Neural cell (in vitro differentiated cells): ENCODE measurements at regions not wholly inside any gene's neighbourhood (a gene's known extent, or its start where the extent isn't known, plus 50 kb on each side); places are given as distances from the start of the nearest gene placed in this dataset.

Experiments used
- EP300 ChIP-seq: fragments of 450-650 bp; conservative IDR thresholded peaks from 2 replicates; pipeline ENCODE4 v1.6.1; 2014; ENCODE audit warnings: antibody characterized with exemption, mild to moderate bottlenecking, moderate library complexity; ENCODE audit not compliant: poor library complexity, severe bottlenecking
- MXI1 ChIP-seq: fragments of 450-650 bp; conservative IDR thresholded peaks from 2 replicates; pipeline ENCODE4 v1.6.1; 2014; ENCODE audit warnings: antibody characterized with exemption, mild to moderate bottlenecking; ENCODE audit not compliant: poor library complexity, severe bottlenecking
- POLR2AphosphoS5 ChIP-seq: IDR thresholded peaks from 2 replicates; pipeline ENCODE4 v1.6.1; 2012
- RAD21 ChIP-seq: fragments of 450-650 bp; conservative IDR thresholded peaks from 2 replicates; pipeline ENCODE4 v1.6.1; 2014; ENCODE audit warnings: antibody characterized with exemption, mild to moderate bottlenecking, moderate library complexity
- TAF1 ChIP-seq: IDR thresholded peaks from 2 replicates; pipeline ENCODE4 v1.6.1; 2012; ENCODE audit warnings: low read depth
- TF ChIP-seq, protein P1 (sequence below): fragments of 450-650 bp; IDR thresholded peaks from 2 replicates; pipeline ENCODE4 v1.5.1; 2014; ENCODE audit warnings: antibody characterized with exemption, mild to moderate bottlenecking, moderate library complexity; ENCODE audit not compliant: poor library complexity, severe bottlenecking
- TF ChIP-seq, protein P2 (sequence below): IDR thresholded peaks from 2 replicates; pipeline ENCODE4 v1.6.1; 2012; ENCODE audit warnings: borderline replicate concordance

DNA sequence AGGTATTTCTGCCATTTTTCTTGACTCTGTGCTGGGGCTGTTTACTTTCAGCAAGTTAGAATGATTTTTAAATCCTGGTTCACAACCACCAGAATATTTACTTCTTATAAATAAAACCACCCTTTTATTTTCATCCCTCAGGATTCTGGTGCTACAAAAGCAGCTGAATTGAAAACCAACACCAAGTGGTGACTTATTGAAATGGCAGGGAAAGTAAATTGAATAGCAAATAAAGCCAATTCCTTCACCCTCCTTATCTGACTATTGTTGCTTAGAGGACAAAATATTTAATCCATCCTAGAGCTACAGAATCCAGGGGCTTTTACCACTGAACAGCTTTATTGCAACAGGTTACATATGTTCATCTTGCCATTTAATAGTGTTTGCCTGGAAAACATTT is 828.6 kb upstream of the GHITM start:
- TF ChIP-seq, protein P1, sequence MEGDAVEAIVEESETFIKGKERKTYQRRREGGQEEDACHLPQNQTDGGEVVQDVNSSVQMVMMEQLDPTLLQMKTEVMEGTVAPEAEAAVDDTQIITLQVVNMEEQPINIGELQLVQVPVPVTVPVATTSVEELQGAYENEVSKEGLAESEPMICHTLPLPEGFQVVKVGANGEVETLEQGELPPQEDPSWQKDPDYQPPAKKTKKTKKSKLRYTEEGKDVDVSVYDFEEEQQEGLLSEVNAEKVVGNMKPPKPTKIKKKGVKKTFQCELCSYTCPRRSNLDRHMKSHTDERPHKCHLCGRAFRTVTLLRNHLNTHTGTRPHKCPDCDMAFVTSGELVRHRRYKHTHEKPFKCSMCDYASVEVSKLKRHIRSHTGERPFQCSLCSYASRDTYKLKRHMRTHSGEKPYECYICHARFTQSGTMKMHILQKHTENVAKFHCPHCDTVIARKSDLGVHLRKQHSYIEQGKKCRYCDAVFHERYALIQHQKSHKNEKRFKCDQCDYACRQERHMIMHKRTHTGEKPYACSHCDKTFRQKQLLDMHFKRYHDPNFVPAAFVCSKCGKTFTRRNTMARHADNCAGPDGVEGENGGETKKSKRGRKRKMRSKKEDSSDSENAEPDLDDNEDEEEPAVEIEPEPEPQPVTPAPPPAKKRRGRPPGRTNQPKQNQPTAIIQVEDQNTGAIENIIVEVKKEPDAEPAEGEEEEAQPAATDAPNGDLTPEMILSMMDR, result no peak
- TF ChIP-seq EP300 (no peak), RAD21 (no peak), MXI1 (no peak), TAF1 (no peak), POLR2AphosphoS5 (no peak)
- TF ChIP-seq, protein P2, sequence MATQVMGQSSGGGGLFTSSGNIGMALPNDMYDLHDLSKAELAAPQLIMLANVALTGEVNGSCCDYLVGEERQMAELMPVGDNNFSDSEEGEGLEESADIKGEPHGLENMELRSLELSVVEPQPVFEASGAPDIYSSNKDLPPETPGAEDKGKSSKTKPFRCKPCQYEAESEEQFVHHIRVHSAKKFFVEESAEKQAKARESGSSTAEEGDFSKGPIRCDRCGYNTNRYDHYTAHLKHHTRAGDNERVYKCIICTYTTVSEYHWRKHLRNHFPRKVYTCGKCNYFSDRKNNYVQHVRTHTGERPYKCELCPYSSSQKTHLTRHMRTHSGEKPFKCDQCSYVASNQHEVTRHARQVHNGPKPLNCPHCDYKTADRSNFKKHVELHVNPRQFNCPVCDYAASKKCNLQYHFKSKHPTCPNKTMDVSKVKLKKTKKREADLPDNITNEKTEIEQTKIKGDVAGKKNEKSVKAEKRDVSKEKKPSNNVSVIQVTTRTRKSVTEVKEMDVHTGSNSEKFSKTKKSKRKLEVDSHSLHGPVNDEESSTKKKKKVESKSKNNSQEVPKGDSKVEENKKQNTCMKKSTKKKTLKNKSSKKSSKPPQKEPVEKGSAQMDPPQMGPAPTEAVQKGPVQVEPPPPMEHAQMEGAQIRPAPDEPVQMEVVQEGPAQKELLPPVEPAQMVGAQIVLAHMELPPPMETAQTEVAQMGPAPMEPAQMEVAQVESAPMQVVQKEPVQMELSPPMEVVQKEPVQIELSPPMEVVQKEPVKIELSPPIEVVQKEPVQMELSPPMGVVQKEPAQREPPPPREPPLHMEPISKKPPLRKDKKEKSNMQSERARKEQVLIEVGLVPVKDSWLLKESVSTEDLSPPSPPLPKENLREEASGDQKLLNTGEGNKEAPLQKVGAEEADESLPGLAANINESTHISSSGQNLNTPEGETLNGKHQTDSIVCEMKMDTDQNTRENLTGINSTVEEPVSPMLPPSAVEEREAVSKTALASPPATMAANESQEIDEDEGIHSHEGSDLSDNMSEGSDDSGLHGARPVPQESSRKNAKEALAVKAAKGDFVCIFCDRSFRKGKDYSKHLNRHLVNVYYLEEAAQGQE, result no peak
